DMS53 treated with DMSO at 0.1 percent for 48 hours (cell line): ENCODE measurements at regions not wholly inside any gene's neighbourhood (a gene's known extent, or its start where the extent isn't known, plus 50 kb on each side); places are given as distances from the start of the nearest gene placed in this dataset.

Experiments
- DNase-seq: peaks from one replicate; lab custom pipeline; 2025; ENCODE audit not compliant: unreplicated experiment; lab: John Stamatoyannopoulos, UW

GRCh38 chr6:127053032-127053874 lies 65.2 kb upstream of the RSPO3 start:
- DNase-seq: no peak

GRCh38 chr6:127053875-127054235 lies 64.6 kb upstream of the RSPO3 start:
- DNase-seq: no peak

GRCh38 chr6:127058027-127058426 lies 60.4 kb upstream of the RSPO3 start:
- DNase-seq: no peak

- DNase-seq: no peak
These were observed 59.5 kb upstream of the RSPO3 start for GRCh38 chr6:127058936-127059335.
